ENCODE measurements at regions not wholly inside any gene's neighbourhood (a gene's known extent, or its start where the extent isn't known, plus 50 kb on each side); places are given as distances from the start of the nearest gene placed in this dataset.

- Histone ChIP-seq H3K27ac (no peak overlapping the region), H3K4me1 (no peaks in the 10 kb centered on the region), H3K9me3 (no peaks in the 10 kb centered on the region), H3K4me3 (no peak overlapping the region), H3K36me3 (no peaks in the 10 kb centered on the region), H3K27me3 (no peaks in the 10 kb centered on the region)
- TF ChIP-seq POLR2AphosphoS5 (IDR thresholded peaks at IDR 0.05) (no peak), POLR2A (IDR thresholded peaks at IDR 0.05) (no peak), CTCF (IDR thresholded peaks at IDR 0.05) (no peak)
- DNase-seq (ENCODE audit: low spot score in 2 of 2), result no peak
- intact Hi-C loops (cut with DNase I; ENCODE audit: low total_unique reads), result no loop called here
These were observed 475.6 kb upstream of the MIS18BP1 start for GRCh38 chr14:45728434-45729225.

GRCh38 chr14:45727133-45727532 is 474.1 kb upstream of the MIS18BP1 start:
- no peak overlapping the region for H3K27ac ChIP-seq
- no peak for DNase-seq (ENCODE audit: low spot score in 2 of 2)
- intact Hi-C loops (cut with DNase I; ENCODE audit: low total_unique reads), result no loop called here
- H3K4me1 ChIP-seq, result no peaks in the 10 kb centered on the region
- H3K4me3 ChIP-seq, result no peak overlapping the region
- H3K27me3 ChIP-seq, result no peaks in the 10 kb centered on the region
- H3K9me3 ChIP-seq, result no peaks in the 10 kb centered on the region
- TF ChIP-seq POLR2AphosphoS5 (IDR thresholded peaks at IDR 0.05) (no peak), CTCF (IDR thresholded peaks at IDR 0.05) (no peak), POLR2A (IDR thresholded peaks at IDR 0.05) (no peak)
- H3K36me3 ChIP-seq, result no peaks in the 10 kb centered on the region

GRCh38 chr14:45721472-45721871 is 468.5 kb upstream of the MIS18BP1 start:
- Histone ChIP-seq H3K4me1 (no peaks in the 10 kb centered on the region), H3K36me3 (no peaks in the 10 kb centered on the region), H3K27me3 (no peaks in the 10 kb centered on the region), H3K27ac (no peak overlapping the region), H3K9me3 (no peaks in the 10 kb centered on the region), H3K4me3 (no peak overlapping the region)
- intact Hi-C loops (cut with DNase I; ENCODE audit: low total_unique reads), result no loop called here
- DNase-seq (ENCODE audit: low spot score in 2 of 2), result no peak
- no peak for TF ChIP-seq CTCF (IDR thresholded peaks at IDR 0.05)
- TF ChIP-seq POLR2AphosphoS5 (IDR thresholded peaks at IDR 0.05), result no peak
- no peak for TF ChIP-seq POLR2A (IDR thresholded peaks at IDR 0.05)

- no peaks in the 10 kb centered on the region for H3K4me1 ChIP-seq
- no peak overlapping the region for H3K27ac ChIP-seq
- H3K36me3 ChIP-seq, result no peaks in the 10 kb centered on the region
- H3K4me3 ChIP-seq, result no peak overlapping the region
- peaks cover 0 to 11% of the 10 kb centered on the region in 2 donors for H3K9me3 ChIP-seq
- no peak for DNase-seq (ENCODE audit: low spot score in 2 of 2)
- intact Hi-C loops (cut with DNase I; ENCODE audit: low total_unique reads), result no loop called here
- no peak for TF ChIP-seq POLR2A (IDR thresholded peaks at IDR 0.05)
- no peak for TF ChIP-seq CTCF (IDR thresholded peaks at IDR 0.05)
- TF ChIP-seq POLR2AphosphoS5 (IDR thresholded peaks at IDR 0.05), result no peak
- no peaks in the 10 kb centered on the region for H3K27me3 ChIP-seq
These were observed 463.6 kb upstream of the MIS18BP1 start for GRCh38 chr14:45716572-45716971.

- Histone ChIP-seq H3K36me3 (no peaks in the 10 kb centered on the region), H3K9me3 (peaks cover 0 to 11% of the 10 kb centered on the region in 2 donors), H3K27ac (no peak overlapping the region), H3K4me1 (no peaks in the 10 kb centered on the region), H3K4me3 (no peak overlapping the region), H3K27me3 (no peaks in the 10 kb centered on the region)
- intact Hi-C loops (cut with DNase I; ENCODE audit: low total_unique reads), result no loop called here
- TF ChIP-seq POLR2AphosphoS5 (IDR thresholded peaks at IDR 0.05), result no peak
- no peak for TF ChIP-seq POLR2A (IDR thresholded peaks at IDR 0.05)
- no peak for TF ChIP-seq CTCF (IDR thresholded peaks at IDR 0.05)
- no peak for DNase-seq (ENCODE audit: low spot score in 2 of 2)
These were observed 462.9 kb upstream of the MIS18BP1 start for GRCh38 chr14:45715946-45716345.
